NCI-H82 treated with DMSO at 0.1 percent for 48 hours (cell line): ENCODE measurements at regions not wholly inside any gene's neighbourhood (a gene's known extent, or its start where the extent isn't known, plus 50 kb on each side); places are given as distances from the start of the nearest gene placed in this dataset.
A peak's percentile ranks its signal among the peaks of the same experiment; 100 is the strongest.

Source experiments
- DNase-seq: peaks from one replicate; lab custom pipeline; 2025; ENCODE audit not compliant: unreplicated experiment; lab: John Stamatoyannopoulos, UW

GRCh38 chr9:108565651-108566378 lies 290.0 kb downstream of the ACTL7B start:
- peak; percentile 60 for DNase-seq

GRCh38 chr9:108562176-108562575 lies 293.6 kb downstream of the ACTL7B start:
- no peak for DNase-seq

- DNase-seq: no peak
Observed at GRCh38 chr9:108559432-108559831, 296.4 kb downstream of the ACTL7B start.

GRCh38 chr9:108554831-108555230 lies 301.0 kb downstream of the ACTL7B start:
- DNase-seq: no peak

- no peak for DNase-seq
Observed at GRCh38 chr9:108553111-108553635, 302.6 kb downstream of the ACTL7B start.

- DNase-seq: no peak
Observed at GRCh38 chr9:108552459-108553040, 303.2 kb downstream of the ACTL7B start.

- DNase-seq: no peak
Observed at GRCh38 chr9:108551030-108551841, 304.6 kb downstream of the ACTL7B start.

GRCh38 chr9:108550106-108550505 lies 305.7 kb downstream of the ACTL7B start:
- DNase-seq: no peak

GRCh38 chr9:108549184-108549583 lies 306.6 kb downstream of the ACTL7B start:
- DNase-seq: no peak

- no peak for DNase-seq
Observed at GRCh38 chr9:108547411-108548135, 308.2 kb downstream of the ACTL7B start.

- no peak for DNase-seq
Observed at GRCh38 chr9:108546215-108546614, 309.6 kb downstream of the ACTL7B start.

- DNase-seq: no peak
Observed at GRCh38 chr9:108545436-108545835, 310.4 kb downstream of the ACTL7B start.

- DNase-seq: no peak
Observed at GRCh38 chr9:108544866-108545265, 310.9 kb downstream of the ACTL7B start.

GRCh38 chr9:108543251-108543778 lies 312.5 kb downstream of the ACTL7B start:
- no peak for DNase-seq

GRCh38 chr9:108537756-108538155 lies 318.0 kb downstream of the ACTL7B start:
- DNase-seq: no peak

- DNase-seq: no peak
Observed at GRCh38 chr9:108536836-108537601, 318.8 kb downstream of the ACTL7B start.

- no peak for DNase-seq
Observed at GRCh38 chr9:108535526-108535925, 320.3 kb downstream of the ACTL7B start.

GRCh38 chr9:108534741-108535140 lies 321.0 kb downstream of the ACTL7B start:
- no peak for DNase-seq

- no peak for DNase-seq
Observed at GRCh38 chr9:108530141-108530540, 325.6 kb downstream of the ACTL7B start.

- DNase-seq: no peak
Observed at GRCh38 chr9:108528231-108528630, 327.6 kb downstream of the ACTL7B start.
